ENCODE measurements at regions not wholly inside any gene's neighbourhood (a gene's known extent, or its start where the extent isn't known, plus 50 kb on each side); places are given as distances from the start of the nearest gene placed in this dataset.

- Mint-ChIP-seq H3K27me3 (no peaks in the 10 kb centered on the region), H3K27ac (no peak overlapping the region), H3K4me1 (ENCODE audit: low read depth) (no peaks in the 10 kb centered on the region), H3K4me3 (no peak overlapping the region), H3K36me3 (ENCODE audit: low read depth) (no peaks in the 10 kb centered on the region), H3K9me3 (peaks cover 8% of the 10 kb centered on the region)
- intact Hi-C loops (cut with micrococcal nuclease) = no loop called here
These were observed 591.9 kb downstream of the TECRL start for GRCh38 chr4:63817196-63817865.

GRCh38 chr4:63814171-63814964 lies 594.9 kb downstream of the TECRL start:
- H3K4me3 Mint-ChIP-seq = no peak overlapping the region
- H3K27me3 Mint-ChIP-seq = no peaks in the 10 kb centered on the region
- intact Hi-C loops (cut with micrococcal nuclease) = no loop called here
- peaks cover 8% of the 10 kb centered on the region for H3K9me3 Mint-ChIP-seq
- H3K27ac Mint-ChIP-seq = no peak overlapping the region
- no peaks in the 10 kb centered on the region for H3K36me3 Mint-ChIP-seq (ENCODE audit: low read depth)
- no peaks in the 10 kb centered on the region for H3K4me1 Mint-ChIP-seq (ENCODE audit: low read depth)

GRCh38 chr4:63799166-63799565 lies 610.1 kb downstream of the TECRL start:
- Mint-ChIP-seq H3K4me3 (no peak overlapping the region), H3K4me1 (ENCODE audit: low read depth) (no peaks in the 10 kb centered on the region), H3K27ac (no peak overlapping the region), H3K9me3 (no peaks in the 10 kb centered on the region), H3K27me3 (no peaks in the 10 kb centered on the region), H3K36me3 (ENCODE audit: low read depth) (no peaks in the 10 kb centered on the region)
- intact Hi-C loops (cut with micrococcal nuclease) = no loop called here

- Mint-ChIP-seq H3K27ac (no peak overlapping the region), H3K4me1 (ENCODE audit: low read depth) (no peaks in the 10 kb centered on the region), H3K4me3 (no peak overlapping the region), H3K27me3 (no peaks in the 10 kb centered on the region), H3K9me3 (peaks cover 12% of the 10 kb centered on the region), H3K36me3 (ENCODE audit: low read depth) (no peaks in the 10 kb centered on the region)
- intact Hi-C loops (cut with micrococcal nuclease) = no loop called here
These were observed 613.9 kb downstream of the TECRL start for GRCh38 chr4:63795301-63795700.

GRCh38 chr4:63790377-63790776 lies 618.9 kb downstream of the TECRL start:
- Mint-ChIP-seq H3K9me3 (peaks cover 12% of the 10 kb centered on the region), H3K27ac (no peak overlapping the region), H3K36me3 (ENCODE audit: low read depth) (no peaks in the 10 kb centered on the region), H3K4me3 (no peak overlapping the region), H3K27me3 (no peaks in the 10 kb centered on the region), H3K4me1 (ENCODE audit: low read depth) (no peaks in the 10 kb centered on the region)
- intact Hi-C loops (cut with micrococcal nuclease) = no loop called here

- Mint-ChIP-seq H3K36me3 (ENCODE audit: low read depth) (no peaks in the 10 kb centered on the region), H3K4me3 (no peak overlapping the region), H3K4me1 (ENCODE audit: low read depth) (no peaks in the 10 kb centered on the region), H3K27ac (no peak overlapping the region), H3K9me3 (peaks cover 12% of the 10 kb centered on the region), H3K27me3 (no peaks in the 10 kb centered on the region)
- intact Hi-C loops (cut with micrococcal nuclease) = no loop called here
These were observed 621.0 kb downstream of the TECRL start for GRCh38 chr4:63788271-63788670.

GRCh38 chr4:63787326-63787725 lies 621.9 kb downstream of the TECRL start:
- Mint-ChIP-seq H3K4me1 (ENCODE audit: low read depth) (no peaks in the 10 kb centered on the region), H3K36me3 (ENCODE audit: low read depth) (no peaks in the 10 kb centered on the region), H3K9me3 (peaks cover 9% of the 10 kb centered on the region), H3K27me3 (no peaks in the 10 kb centered on the region), H3K27ac (no peak overlapping the region), H3K4me3 (no peak overlapping the region)
- intact Hi-C loops (cut with micrococcal nuclease) = no loop called here

GRCh38 chr4:63786171-63786570 lies 623.1 kb downstream of the TECRL start:
- no peaks in the 10 kb centered on the region for H3K36me3 Mint-ChIP-seq (ENCODE audit: low read depth)
- H3K4me1 Mint-ChIP-seq (ENCODE audit: low read depth) = no peaks in the 10 kb centered on the region
- H3K27me3 Mint-ChIP-seq = no peaks in the 10 kb centered on the region
- no peak overlapping the region for H3K4me3 Mint-ChIP-seq
- no peak overlapping the region for H3K27ac Mint-ChIP-seq
- H3K9me3 Mint-ChIP-seq = no peaks in the 10 kb centered on the region
- intact Hi-C loops (cut with micrococcal nuclease) = no loop called here

GRCh38 chr4:63784822-63785221 lies 624.4 kb downstream of the TECRL start:
- Mint-ChIP-seq H3K27me3 (no peaks in the 10 kb centered on the region), H3K9me3 (no peaks in the 10 kb centered on the region), H3K27ac (no peak overlapping the region), H3K4me1 (ENCODE audit: low read depth) (no peaks in the 10 kb centered on the region), H3K36me3 (ENCODE audit: low read depth) (no peaks in the 10 kb centered on the region), H3K4me3 (no peak overlapping the region)
- intact Hi-C loops (cut with micrococcal nuclease) = no loop called here

GRCh38 chr4:63777601-63778000 lies 631.6 kb downstream of the TECRL start:
- no peak overlapping the region for H3K27ac Mint-ChIP-seq
- intact Hi-C loops (cut with micrococcal nuclease) = no loop called here
- no peaks in the 10 kb centered on the region for H3K4me1 Mint-ChIP-seq (ENCODE audit: low read depth)
- no peaks in the 10 kb centered on the region for H3K9me3 Mint-ChIP-seq
- no peaks in the 10 kb centered on the region for H3K36me3 Mint-ChIP-seq (ENCODE audit: low read depth)
- no peaks in the 10 kb centered on the region for H3K27me3 Mint-ChIP-seq
- H3K4me3 Mint-ChIP-seq = no peak overlapping the region

- Mint-ChIP-seq H3K9me3 (no peaks in the 10 kb centered on the region), H3K4me1 (ENCODE audit: low read depth) (no peaks in the 10 kb centered on the region), H3K4me3 (no peak overlapping the region), H3K36me3 (ENCODE audit: low read depth) (no peaks in the 10 kb centered on the region), H3K27me3 (no peaks in the 10 kb centered on the region), H3K27ac (no peak overlapping the region)
- intact Hi-C loops (cut with micrococcal nuclease) = no loop called here
These were observed 644.9 kb downstream of the TECRL start for GRCh38 chr4:63764400-63764799.

GRCh38 chr4:63757929-63758328 lies 651.3 kb downstream of the TECRL start:
- Mint-ChIP-seq H3K27ac (no peak overlapping the region), H3K27me3 (no peaks in the 10 kb centered on the region), H3K4me3 (no peak overlapping the region), H3K36me3 (ENCODE audit: low read depth) (no peaks in the 10 kb centered on the region), H3K9me3 (no peaks in the 10 kb centered on the region), H3K4me1 (ENCODE audit: low read depth) (no peaks in the 10 kb centered on the region)
- intact Hi-C loops (cut with micrococcal nuclease) = no loop called here

GRCh38 chr4:63742882-63743281 lies 666.4 kb downstream of the TECRL start:
- Mint-ChIP-seq H3K27ac (no peak overlapping the region), H3K4me3 (no peak overlapping the region), H3K36me3 (ENCODE audit: low read depth) (no peaks in the 10 kb centered on the region), H3K27me3 (no peaks in the 10 kb centered on the region), H3K4me1 (ENCODE audit: low read depth) (no peaks in the 10 kb centered on the region), H3K9me3 (no peaks in the 10 kb centered on the region)
- intact Hi-C loops (cut with micrococcal nuclease) = no loop called here

- Mint-ChIP-seq H3K27me3 (no peaks in the 10 kb centered on the region), H3K9me3 (peaks cover 9% of the 10 kb centered on the region), H3K27ac (no peak overlapping the region), H3K4me1 (ENCODE audit: low read depth) (no peaks in the 10 kb centered on the region), H3K4me3 (no peak overlapping the region), H3K36me3 (ENCODE audit: low read depth) (no peaks in the 10 kb centered on the region)
- intact Hi-C loops (cut with micrococcal nuclease) = no loop called here
These were observed 679.7 kb downstream of the TECRL start for GRCh38 chr4:63729519-63729918.
